ENCODE measurements at regions not wholly inside any gene's neighbourhood (a gene's known extent, or its start where the extent isn't known, plus 50 kb on each side); places are given as distances from the start of the nearest gene placed in this dataset.
"Not testable (repeated sequence)": the region's sequence is repeated elsewhere in the genome, so short reads cannot be mapped to it uniquely, and the experiment has no call there.

DNA sequence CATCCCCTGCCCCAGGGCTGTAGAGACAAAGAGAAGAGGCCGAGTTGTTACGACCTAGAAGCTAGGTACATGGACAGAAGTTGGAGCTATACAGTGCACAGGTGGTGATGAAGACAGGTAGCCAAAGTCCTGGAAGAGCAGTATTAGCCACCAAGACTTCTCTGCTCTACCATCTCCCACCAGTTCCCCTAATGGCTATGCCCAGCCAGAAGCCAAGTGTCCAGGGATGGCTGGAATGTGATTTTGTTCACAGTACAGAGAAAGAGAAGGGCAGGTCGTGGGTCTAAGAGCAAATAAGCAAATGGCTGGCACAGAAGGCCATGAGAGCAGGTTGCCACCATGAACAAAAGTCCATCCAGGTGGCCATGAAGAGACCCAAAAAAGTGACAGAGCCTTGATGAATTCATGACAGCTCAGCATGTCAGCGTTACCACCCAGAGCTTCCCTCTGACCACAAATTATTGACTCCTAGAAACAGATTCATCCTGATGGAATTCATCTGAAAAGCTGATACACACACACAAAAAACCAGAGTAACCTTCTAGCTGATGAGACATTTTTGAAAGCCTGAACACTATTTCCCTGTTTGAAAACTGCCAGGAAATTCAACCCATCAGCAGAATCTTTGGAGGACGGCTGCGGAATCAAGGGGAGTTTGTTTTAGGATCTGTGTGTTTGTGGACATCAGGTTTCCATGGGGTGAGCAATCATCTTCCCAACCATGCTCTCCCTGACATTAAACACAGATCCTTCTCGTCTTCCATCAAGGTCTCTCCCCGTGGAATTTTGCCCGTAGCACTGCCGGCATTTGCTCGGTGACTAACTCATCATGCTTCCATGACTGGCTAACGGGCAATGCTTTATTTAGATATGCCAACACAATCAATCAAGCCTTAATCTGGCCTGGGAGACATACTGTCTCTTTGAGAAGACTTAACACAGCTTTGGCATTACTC lies 906.7 kb upstream of the AUTS2 start:
- no peak for DNase-seq

DNA sequence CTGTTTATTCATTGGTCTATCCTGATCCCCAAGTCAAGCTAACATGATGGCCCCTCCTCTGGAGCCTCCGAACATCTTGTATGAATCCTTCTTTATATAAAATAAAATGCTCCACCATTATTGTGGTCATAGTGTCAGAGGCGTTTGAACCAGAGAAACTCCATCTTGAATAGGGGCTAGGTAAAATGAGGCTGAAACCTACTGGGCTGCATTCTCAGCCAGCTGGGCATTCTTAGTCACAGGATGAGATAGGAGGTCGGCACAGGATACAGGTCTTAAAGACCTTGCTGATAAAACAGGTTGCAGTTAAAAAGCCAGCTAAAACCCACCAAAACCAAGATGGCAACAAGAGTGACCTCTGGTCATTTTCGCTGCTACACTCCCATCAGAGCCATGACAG lies 905.8 kb upstream of the AUTS2 start:
- no peak for DNase-seq

DNA sequence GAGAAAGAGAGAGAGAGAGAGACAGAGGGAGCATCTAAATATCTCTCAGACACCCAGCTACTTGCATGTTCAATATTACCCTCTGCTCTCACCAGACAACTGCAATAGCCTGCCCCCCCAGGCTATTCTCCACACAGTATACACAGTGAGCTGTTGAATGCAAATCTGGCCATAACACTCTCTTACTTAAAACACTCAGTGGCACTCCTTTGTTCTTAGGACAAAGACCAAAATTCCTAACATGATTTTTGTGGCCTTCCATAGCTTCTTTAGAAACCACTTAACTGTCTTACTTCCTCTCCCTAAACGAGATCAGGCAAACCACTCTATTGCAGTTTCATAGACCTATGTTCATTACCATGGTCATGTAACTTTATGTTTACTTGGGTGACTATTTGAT lies 903.6 kb upstream of the AUTS2 start:
- DNase-seq: no peak

DNA sequence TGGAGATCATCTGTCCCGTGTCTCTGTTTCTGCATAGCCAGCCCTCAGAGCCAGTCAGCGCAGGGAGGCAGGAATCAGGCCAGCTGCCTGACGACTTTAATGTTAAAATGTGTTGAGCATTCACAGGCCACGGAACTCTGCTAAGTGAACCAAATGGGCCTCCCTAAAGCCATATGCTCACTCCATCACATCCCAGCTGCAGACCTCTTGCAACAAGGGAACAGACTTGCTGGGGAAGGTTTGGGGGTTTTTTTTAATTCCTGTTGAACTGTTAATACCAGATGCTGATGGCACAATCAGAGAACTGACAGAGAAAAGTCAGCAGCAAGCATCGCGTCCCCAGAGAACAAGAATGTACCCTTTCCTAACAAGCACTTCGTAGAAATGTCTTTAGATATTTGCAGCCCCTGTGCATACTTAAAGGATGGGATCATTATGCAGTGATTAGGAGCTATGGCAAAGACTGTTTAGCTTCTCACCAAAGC lies 900.4 kb upstream of the AUTS2 start:
- no peak for DNase-seq

DNA sequence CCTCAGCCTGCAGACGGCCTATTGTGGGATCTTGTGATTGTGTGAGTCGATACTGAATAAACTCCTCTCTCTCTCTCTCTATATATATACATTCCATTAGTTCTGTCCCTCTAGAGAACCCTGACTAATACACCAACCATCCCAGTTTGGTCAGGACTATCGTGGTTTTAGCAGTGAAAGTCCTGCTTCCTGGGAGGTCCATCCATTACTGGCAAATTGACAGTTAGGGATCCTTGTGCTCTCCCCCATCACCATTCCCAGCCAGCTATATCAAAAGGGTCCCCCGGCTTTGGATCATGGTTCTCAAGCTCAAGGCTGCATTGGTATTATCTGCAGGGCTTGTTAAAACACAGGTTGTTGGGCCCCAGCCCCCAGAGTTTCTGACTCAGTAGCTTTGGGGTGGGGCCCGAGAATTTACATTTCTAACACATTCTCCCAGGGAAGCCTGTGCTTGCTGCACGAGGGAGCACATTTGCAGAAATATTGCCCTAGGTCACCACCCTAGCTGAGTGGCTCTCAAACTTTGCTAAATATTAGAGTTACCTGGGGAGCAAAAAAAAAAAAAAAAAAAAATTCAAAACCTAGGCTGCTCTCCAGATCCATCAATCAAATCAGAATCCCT lies 899.1 kb upstream of the AUTS2 start:
- DNase-seq: no peak

DNA sequence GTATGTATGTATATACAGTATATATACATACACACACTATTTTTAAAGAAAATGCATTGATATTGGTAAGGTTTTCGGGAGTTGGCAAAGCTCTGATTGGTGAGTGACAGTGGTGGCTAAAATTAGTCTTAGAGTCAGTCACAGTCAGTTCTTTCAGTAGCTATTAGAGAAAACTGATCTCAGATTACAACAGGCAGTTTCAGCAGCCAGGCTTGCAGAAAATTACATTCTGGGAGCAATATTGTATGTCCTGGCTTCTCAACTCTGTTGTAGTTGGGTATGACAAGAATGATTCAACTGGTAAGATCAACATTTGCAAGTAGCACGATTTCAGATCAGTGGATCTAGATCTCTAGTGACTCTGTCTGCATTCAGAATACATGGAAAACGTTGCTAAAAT lies 897.9 kb upstream of the AUTS2 start:
- DNase-seq: no peak

DNA sequence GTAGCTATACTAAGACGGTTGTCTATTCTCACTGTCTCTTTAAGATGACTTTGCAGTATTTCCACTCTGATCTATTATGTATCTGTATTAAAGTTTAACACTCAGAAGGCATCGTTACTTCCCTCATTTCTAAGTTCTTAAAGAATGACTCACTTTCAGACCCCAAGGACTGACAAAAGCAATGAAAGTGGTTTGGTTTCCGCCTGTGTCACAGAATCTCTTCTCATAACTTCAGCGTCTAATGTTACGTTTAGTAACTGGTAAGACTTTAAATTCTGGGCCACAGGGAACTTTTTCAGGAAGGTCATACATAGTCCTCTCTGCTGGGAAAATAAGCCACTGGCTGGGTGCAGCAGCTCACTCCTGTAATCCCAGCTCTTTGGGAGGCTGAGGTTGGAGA lies 892.0 kb upstream of the AUTS2 start:
- DNase-seq: no peak

DNA sequence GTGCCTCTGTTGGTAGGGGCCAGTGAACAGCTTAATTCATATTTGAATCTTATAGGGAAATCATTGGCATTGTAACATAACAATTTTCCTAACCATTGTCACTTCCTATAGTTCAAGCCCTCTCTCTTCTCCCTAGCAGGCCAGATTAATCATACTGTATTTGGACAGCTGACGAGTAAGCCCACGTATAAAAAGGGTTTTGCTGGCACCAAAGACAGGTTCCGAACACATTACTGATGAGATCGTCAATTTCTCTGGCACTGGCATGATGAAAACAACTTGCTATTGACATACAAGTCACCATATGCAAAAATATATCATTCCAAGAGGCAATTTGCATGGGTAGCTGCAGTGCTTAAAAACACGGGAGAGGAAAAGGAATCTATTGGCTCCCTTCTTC lies 891.1 kb upstream of the AUTS2 start:
- no peak for DNase-seq

DNA sequence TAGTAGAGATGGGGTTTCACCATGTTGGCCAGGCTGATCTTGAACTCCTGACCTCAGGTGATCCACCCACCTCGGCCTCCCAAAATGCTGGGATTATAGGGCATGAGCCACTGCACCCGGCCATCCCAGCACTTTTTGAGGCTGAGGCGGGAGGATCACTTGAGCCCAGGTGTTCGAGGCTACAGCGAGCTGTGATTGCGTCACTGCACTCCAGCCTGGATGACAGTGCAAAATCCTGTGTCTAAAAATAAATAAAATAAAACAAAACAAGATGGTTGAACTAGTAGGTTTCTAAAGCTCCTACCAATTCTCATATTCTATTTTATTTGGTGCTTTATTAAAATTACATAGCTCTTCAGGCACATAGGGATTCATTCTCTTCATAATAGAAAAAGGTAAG lies 890.3 kb upstream of the AUTS2 start:
- no peak for DNase-seq

DNA sequence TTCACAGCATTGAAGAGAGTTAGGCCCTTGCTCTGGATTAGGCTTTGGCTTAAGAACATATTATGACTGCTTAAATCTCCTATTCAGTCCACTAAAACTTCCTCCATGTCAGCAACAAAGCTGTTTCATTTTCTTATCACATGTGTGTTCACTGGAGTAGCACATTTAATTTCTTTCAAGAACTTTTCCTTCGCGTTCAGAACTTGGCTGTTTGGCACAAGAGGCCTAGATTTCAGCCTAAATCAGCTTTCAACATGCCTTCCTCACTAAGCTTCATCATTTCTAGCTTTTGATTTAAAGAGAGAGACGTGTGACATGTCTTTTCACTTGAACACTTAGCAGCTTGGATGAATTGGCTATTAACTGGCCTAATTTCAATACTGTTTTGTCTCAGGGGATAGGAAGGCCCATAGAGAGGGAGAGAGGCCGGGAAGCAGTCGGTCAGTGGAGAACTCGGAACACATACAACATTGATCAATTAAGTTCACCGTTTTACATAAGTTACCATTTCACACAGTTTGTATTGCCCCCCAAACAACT lies 885.2 kb upstream of the AUTS2 start:
- DNase-seq: no peak

DNA sequence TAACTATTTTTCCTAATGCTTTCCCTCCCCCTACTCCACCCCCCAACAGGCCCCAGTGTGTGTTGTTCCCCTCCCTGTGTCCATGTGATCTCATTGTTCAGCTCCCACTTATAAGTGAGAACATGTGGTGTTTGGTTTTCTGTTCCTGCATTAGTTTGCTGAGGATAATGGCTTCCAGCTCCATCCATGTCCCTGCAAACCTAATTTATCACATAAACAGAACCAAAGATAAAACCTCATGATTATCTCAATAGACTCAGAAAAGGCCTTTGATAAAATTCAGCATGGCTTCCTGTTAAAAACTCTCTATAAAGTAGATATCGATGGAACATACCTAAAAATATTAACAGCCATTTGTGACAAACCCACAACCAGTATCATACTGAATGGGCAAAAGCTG lies 884.1 kb upstream of the AUTS2 start:
- not testable (repeated sequence) for DNase-seq

DNA sequence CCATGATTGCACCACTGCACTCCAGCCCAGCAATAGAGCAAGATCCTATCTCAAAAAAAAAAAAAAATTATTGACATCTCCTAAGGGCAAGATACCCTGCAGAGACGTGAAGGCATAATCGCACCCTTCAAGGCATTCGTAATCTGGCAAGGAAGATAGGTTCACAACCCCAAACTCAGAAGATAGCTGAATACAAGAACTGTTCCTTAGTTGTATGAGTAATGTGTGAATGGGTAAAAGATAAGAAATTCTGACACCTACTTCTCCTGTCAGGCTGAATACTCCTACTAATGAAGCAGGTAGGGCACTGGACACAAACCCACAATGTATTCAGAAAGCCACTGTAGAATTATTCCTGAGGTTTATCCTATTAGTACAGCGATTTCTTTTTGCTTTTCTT lies 882.4 kb upstream of the AUTS2 start:
- no peak for DNase-seq

DNA sequence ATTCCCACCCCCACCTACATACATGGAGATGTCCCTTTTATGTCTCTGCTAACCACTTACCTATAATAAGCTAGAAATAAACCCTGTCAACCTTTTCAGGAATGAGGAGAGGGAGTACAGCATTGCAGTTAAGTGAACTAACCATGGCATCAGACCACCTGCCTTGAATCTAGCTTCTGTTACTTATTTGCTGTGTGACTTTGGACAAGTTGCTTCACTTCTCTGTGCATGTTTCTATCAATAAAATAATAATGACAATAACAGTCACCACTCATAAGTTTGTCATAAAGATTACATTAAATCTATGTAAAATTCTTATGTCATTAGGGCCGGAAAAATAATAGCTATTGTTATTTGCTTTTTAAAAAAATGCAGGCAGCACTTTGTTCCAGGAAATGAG lies 881.1 kb upstream of the AUTS2 start:
- DNase-seq: no peak

DNA sequence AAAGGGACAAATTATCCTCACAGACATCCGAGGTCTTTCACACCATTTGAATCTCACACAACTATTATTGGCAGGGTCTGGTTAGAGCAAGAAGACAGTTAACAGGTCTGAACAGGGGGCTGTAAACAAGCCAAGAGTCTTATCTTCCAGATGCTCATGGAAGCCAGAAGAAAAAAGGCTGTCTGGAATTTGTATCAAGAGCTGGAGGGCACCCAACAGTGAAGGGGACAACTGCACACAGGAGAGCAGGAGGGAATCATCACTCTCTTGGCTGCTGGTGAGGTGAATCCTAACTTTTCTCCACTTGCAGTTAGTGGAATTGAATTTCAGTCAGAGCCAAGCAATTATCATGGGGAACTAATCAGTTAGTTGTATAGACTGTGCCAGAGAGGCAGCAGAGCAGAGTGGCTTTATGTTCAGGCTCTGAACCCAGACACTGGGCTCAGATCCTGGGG lies 880.2 kb upstream of the AUTS2 start:
- DNase-seq: no peak

DNA sequence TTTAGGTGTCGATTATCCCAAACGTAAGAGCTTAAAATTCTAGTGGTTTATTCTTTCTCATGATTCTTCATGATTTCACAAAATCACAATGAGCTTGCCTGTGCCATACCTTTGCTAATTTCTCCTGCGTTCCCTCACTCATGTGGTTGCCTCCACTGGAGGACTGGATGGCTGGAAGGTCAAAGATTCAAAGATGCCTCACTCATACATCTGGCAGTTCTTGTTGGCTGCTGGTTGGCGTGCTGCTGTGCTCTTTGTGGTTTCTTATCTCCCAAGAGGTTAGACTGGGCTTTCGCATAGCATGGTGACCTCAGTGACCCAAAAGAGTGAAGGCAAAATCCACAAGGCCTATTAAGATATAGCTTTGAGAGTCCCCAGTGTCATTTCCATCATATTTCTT lies 877.6 kb upstream of the AUTS2 start:
- no peak for DNase-seq

DNA sequence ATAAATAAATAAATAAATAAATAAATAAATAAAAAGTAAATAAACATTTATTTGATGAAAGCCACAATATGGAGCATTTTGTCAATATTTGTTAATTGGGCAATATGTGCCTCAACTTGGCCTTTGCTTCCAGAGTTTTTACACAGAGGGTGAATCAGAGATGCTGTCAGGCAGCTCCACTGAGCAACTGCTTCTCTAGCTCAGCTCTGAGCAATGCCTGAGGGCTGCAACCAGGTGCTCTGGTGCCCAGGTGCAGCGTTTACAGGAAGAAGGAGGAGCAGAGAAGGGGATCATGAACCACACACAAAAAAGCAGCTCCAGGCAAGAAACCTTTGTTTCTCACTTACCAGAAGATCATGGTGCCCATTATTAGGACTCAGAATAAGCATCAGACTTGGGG lies 876.2 kb upstream of the AUTS2 start:
- no peak for DNase-seq

DNA sequence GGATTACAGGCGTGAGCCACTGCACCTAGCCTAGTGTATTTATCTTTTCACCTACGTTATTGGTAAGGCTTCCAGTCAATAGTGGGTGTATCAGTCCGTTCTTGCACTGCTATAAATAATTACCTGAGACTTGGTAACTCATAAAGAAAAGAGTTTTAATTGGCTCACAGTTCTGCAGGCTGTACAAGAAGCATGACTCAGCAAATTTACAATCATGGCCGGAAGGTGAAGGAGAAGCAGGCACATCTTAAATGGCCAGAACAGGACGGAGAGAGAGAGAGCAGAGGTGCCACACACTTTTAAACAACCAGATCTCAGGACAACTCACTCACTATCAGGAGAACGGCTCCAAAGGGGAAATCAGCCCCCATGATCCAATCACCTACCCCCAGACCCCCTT lies 873.3 kb upstream of the AUTS2 start:
- no peak for DNase-seq

DNA sequence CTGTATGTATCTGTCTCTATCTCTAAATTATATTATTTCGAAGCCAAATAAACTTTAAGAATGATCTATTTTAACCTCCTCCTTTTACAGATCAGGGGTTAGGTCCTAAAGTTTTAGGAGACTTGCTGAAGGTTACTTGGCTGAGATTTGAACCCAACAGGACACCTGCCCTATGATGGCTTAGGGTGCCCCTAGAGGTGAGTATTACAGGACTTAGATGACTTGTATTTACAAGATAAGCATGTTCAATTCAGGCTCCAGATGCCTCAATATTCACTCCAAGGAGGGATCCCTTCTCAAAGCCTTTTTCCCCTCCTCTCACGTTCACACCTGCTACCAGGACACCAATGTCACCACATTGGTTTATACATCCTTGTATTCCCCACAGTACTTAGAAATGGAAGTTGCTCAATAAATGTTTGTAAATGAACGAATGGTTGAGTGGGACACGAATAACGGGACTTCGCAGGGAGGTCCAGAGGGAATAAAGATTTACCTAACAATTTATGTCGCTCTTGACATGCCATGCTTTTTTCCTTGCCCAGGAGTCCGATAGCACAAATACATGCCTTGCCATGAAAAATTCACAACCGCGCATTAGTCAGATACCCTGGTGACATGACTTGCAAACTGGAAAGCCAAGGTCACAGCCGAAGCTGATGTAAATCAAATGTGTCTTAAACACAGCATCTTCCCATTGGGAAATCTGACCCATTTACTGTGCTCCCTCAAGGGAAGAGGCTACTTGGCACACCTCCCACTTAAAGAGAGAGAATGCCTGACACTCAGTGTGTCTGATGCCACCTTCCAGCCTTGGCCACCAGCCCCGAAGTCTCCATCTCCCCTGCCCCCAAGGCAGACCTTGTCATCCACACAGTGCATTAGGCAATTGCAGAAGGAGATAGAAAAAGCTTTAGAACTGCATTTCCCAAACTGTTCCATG lies 872.2 kb upstream of the AUTS2 start:
- no peak for DNase-seq

DNA sequence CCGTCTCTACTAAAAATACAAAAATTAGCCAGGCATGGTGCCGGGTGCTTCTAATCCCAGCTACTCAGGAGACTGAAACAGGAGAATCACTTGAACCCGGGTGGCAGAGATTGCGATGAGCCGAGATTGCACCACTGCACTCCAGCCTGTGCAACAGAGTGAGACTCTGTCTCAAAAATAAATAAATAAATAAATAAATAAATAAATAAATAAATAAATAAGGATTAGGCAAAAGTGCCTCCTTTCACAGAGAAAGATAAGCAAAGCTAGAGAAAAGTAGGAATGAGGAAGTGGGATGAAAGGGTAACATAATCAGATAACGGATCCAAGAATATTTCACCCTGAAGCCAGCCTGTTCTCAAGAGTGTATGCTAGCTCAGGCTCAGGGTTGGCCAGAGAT lies 869.6 kb upstream of the AUTS2 start:
- DNase-seq: not testable (repeated sequence)

DNA sequence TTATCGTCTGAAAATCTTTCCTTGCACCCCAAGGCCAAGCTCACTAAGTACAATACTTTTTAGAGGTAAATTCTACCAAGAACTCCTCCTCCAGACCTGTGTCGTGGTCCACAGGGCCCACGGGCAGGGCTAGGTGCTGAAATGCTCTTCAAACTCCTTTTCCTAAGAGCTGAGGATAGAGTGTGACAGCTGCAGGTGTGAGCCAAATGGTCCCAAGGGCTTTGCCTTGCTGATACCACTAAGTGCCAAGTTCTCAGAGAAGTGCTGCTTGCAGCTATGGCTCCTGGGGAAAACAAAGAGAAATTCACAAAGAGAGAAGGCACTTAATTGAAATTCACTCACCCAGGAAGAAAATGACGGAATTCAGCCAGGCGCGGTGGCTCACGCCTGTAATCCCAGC lies 868.9 kb upstream of the AUTS2 start:
- DNase-seq: no peak

DNA sequence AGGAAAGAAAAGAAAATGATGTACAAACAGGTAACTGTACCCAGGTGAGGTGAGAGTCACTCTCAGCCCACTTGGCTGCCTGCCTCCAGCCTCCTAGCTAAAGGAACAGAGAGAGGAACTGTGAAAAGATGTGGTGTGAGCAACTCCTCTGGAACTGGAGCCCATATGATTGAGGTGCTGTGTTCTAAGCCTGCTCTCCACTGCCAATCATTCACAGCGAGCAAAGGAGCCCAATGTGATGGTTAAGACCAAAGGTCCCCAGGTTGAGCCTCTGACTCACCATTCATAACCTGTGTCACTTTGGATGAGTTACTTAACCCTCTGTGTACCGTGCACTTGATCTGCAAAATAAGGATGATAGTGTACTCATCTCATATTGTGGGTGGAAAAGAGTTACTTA lies 868.1 kb upstream of the AUTS2 start:
- DNase-seq: no peak

DNA sequence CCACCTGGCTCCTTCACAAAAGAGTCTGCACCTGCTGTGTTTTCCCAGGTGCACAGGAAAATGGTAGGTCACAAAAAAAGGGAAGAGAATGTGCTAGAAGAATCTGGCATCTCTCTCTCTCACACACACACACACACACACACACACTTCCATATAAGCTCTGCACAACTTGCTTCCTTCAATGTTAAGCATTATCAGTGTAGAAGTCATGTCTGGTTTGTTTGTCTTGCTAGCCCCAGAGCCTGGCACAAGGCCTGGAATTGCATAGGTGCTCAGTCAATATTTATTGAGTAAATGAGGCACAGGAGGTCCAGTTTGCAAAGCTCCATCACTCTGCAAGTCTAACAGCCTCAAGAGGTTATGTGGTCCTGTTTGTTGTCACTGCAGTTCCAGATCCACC lies 867.3 kb upstream of the AUTS2 start:
- DNase-seq: no peak
